ENCODE measurements at regions not wholly inside any gene's neighbourhood (a gene's known extent, or its start where the extent isn't known, plus 50 kb on each side); places are given as distances from the start of the nearest gene placed in this dataset.

GRCh38 chr13:84864341-84864740 is 934.9 kb downstream of the SLITRK6 start:
- no peak for ATAC-seq
- Histone ChIP-seq H3K4me3 (ENCODE audit: low read length) (no peak overlapping the region), H3K79me2 (ENCODE audit: low read length) (no peaks in the 10 kb centered on the region), H3K27me3 (ENCODE audit: low read length) (no peaks in the 10 kb centered on the region), H3K9me3 (ENCODE audit: low read length) (no peaks in the 10 kb centered on the region), H3K36me3 (ENCODE audit: low read depth, low read length) (no peaks in the 10 kb centered on the region), H3K9me2 (replicated peaks; ENCODE audit: low read length) (no peaks in the 10 kb centered on the region), H3K9ac (ENCODE audit: low read length) (no peak overlapping the region), H3K27ac (ENCODE audit: low read length) (no peak overlapping the region), H3K4me1 (ENCODE audit: insufficient read depth, low read length) (no peaks in the 10 kb centered on the region), H4K20me1 (ENCODE audit: low read length) (no peaks in the 10 kb centered on the region), H3F3A (ENCODE audit: low read length, unreplicated experiment) (no peaks in the 10 kb centered on the region), H3K4me2 (ENCODE audit: low read length) (peak overlapping the region; percentile 21; the same call in 1 of the 2 replicates), H2AFZ (ENCODE audit: low read length) (peak overlapping the region; percentile 57)
- TF ChIP-seq EZH2 (IDR thresholded peaks at IDR 0.05; ENCODE audit: low read length, unreplicated experiment) (no peak), CTCF (conservative IDR thresholded peaks at IDR 0.05; ENCODE audit: low read depth, low read length) (no peak), EZH2phosphoT487 (IDR thresholded peaks at IDR 0.05; ENCODE audit: borderline replicate concordance, low read length) (no peak)
- no TSS peak for BruUV-seq (replicated peaks)
- ChIA-PET POLR2A (ENCODE audit: unreplicated experiment) (no interaction called here), CTCF (no interaction called here)
- intact Hi-C loops (cut with micrococcal nuclease): no loop called here
- no peak for DNase-seq

- no peaks in the 10 kb centered on the region for H3K27me3 ChIP-seq (ENCODE audit: low read length)
- H3K9me2 ChIP-seq (replicated peaks; ENCODE audit: low read length): no peaks in the 10 kb centered on the region
- peaks cover 9% of the 10 kb centered on the region for H3K4me1 ChIP-seq (ENCODE audit: insufficient read depth, low read length)
- H3K36me3 ChIP-seq (ENCODE audit: low read depth, low read length): no peaks in the 10 kb centered on the region
- H3K79me2 ChIP-seq (ENCODE audit: low read length): no peaks in the 10 kb centered on the region
- POLR2A ChIA-PET (ENCODE audit: unreplicated experiment): no interaction called here
- intact Hi-C loops (cut with micrococcal nuclease): no loop called here
- no peaks in the 10 kb centered on the region for H3F3A ChIP-seq (ENCODE audit: low read length, unreplicated experiment)
- ATAC-seq (no peak), DNase-seq (no peak)
- H2AFZ ChIP-seq (ENCODE audit: low read length): no peak overlapping the region
- CTCF ChIA-PET: no interaction called here
- no peaks in the 10 kb centered on the region for H3K9me3 ChIP-seq (ENCODE audit: low read length)
- no peak overlapping the region for H3K9ac ChIP-seq (ENCODE audit: low read length)
- H4K20me1 ChIP-seq (ENCODE audit: low read length): no peaks in the 10 kb centered on the region
- no peak overlapping the region for H3K4me3 ChIP-seq (ENCODE audit: low read length)
- TF ChIP-seq EZH2phosphoT487 (IDR thresholded peaks at IDR 0.05; ENCODE audit: borderline replicate concordance, low read length): no peak
- no peak for TF ChIP-seq EZH2 (IDR thresholded peaks at IDR 0.05; ENCODE audit: low read length, unreplicated experiment)
- TF ChIP-seq CTCF (conservative IDR thresholded peaks at IDR 0.05; ENCODE audit: low read depth, low read length): no peak
- no TSS peak for BruUV-seq (replicated peaks)
- no peak overlapping the region for H3K27ac ChIP-seq (ENCODE audit: low read length)
- no peak overlapping the region for H3K4me2 ChIP-seq (ENCODE audit: low read length)
Observed at GRCh38 chr13:84847107-84847506, 952.1 kb downstream of the SLITRK6 start.

GRCh38 chr13:84845907-84846619 is 953.2 kb downstream of the SLITRK6 start:
- ChIA-PET POLR2A (ENCODE audit: unreplicated experiment) (interaction anchor here (0.6 kb wide), 1 partner anchor 39 kb away, joined by 3 read pairs; no protein-coding TSS in a partner anchor), CTCF (no interaction called here)
- no peaks in the 10 kb centered on the region for H3K9me2 ChIP-seq (replicated peaks; ENCODE audit: low read length)
- H2AFZ ChIP-seq (ENCODE audit: low read length): no peak overlapping the region
- intact Hi-C loops (cut with micrococcal nuclease): no loop called here
- no peaks in the 10 kb centered on the region for H3K27me3 ChIP-seq (ENCODE audit: low read length)
- no peaks in the 10 kb centered on the region for H3K79me2 ChIP-seq (ENCODE audit: low read length)
- no peak overlapping the region for H3K4me3 ChIP-seq (ENCODE audit: low read length)
- no peak for DNase-seq
- H4K20me1 ChIP-seq (ENCODE audit: low read length): no peaks in the 10 kb centered on the region
- no peak overlapping the region for H3K4me2 ChIP-seq (ENCODE audit: low read length)
- TF ChIP-seq CTCF (conservative IDR thresholded peaks at IDR 0.05; ENCODE audit: low read depth, low read length) (no peak), EZH2 (IDR thresholded peaks at IDR 0.05; ENCODE audit: low read length, unreplicated experiment) (no peak), EZH2phosphoT487 (IDR thresholded peaks at IDR 0.05; ENCODE audit: borderline replicate concordance, low read length) (no peak)
- no TSS peak for BruUV-seq (replicated peaks)
- H3K36me3 ChIP-seq (ENCODE audit: low read depth, low read length): no peaks in the 10 kb centered on the region
- H3K9me3 ChIP-seq (ENCODE audit: low read length): no peaks in the 10 kb centered on the region
- H3K4me1 ChIP-seq (ENCODE audit: insufficient read depth, low read length): peaks cover 9% of the 10 kb centered on the region
- no peak for ATAC-seq
- H3K27ac ChIP-seq (ENCODE audit: low read length): no peak overlapping the region
- H3K9ac ChIP-seq (ENCODE audit: low read length): no peak overlapping the region
- H3F3A ChIP-seq (ENCODE audit: low read length, unreplicated experiment): no peaks in the 10 kb centered on the region
